ENCODE measurements at regions not wholly inside any gene's neighbourhood (a gene's known extent, or its start where the extent isn't known, plus 50 kb on each side); places are given as distances from the start of the nearest gene placed in this dataset.
"Not testable (repeated sequence)": the region's sequence is repeated elsewhere in the genome, so short reads cannot be mapped to it uniquely, and the experiment has no call there.

DNA sequence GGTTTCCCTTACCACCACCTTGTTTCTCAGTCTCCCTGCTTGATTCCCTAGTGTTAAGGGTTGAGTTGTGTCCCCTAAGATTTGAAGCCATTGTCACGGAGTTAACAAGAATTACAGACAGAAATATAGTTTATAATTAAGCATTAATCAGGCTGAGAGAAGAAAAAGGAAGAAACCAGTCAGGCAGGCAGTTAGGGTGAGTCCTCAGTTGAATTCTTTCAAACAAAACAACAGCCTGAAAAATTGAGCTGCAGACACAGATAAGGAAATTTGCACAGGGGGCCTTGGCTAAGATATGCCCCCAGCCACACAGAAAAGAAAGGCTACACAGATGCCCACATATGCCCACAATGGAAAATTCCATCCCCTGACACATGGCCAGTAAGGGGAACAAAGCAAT is 111.7 kb upstream of the RAI14 start:
- intact Hi-C loops (cut with DNase I): no loop called here
- no peak for DNase-seq

DNA sequence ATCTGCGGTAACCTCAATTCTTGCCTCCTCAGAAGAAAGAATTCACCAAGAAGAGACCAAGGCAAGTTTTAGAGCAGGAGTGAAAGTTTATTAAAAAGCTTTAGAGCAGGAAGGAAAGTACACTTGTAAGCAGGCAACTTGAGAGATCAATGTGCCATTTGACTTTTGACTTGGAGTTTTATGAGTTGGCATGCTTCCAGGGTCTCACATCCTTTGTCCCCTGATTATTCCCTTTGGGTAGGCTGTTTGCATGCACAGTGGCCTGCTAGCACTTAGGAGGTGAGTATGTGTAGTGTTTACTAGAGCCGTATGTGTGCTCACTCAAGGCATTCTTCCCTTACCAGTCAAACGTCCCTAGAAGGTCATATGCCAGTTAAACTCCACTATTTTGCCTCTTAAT is 111.0 kb upstream of the RAI14 start:
- no peak for DNase-seq
- intact Hi-C loops (cut with DNase I): no loop called here

DNA sequence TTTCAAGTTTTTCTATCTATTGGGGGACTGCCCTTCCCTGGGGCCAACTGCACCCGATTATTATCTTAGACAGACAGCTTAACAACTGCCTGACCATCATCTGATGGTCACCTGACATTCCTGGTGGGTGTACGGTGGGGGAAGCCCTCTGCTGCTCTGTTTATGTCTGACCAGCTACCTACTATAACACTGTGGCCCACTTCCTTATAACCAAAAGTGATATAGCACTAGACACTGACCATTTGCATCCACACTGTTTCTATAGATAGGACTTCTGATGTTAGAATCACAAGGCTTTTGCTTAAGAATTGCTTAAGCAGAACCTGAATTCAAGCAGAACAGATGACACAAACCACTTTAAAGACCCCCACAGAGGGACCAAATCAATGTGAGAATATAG is 110.5 kb upstream of the RAI14 start:
- intact Hi-C loops (cut with DNase I): no loop called here
- no peak for DNase-seq

DNA sequence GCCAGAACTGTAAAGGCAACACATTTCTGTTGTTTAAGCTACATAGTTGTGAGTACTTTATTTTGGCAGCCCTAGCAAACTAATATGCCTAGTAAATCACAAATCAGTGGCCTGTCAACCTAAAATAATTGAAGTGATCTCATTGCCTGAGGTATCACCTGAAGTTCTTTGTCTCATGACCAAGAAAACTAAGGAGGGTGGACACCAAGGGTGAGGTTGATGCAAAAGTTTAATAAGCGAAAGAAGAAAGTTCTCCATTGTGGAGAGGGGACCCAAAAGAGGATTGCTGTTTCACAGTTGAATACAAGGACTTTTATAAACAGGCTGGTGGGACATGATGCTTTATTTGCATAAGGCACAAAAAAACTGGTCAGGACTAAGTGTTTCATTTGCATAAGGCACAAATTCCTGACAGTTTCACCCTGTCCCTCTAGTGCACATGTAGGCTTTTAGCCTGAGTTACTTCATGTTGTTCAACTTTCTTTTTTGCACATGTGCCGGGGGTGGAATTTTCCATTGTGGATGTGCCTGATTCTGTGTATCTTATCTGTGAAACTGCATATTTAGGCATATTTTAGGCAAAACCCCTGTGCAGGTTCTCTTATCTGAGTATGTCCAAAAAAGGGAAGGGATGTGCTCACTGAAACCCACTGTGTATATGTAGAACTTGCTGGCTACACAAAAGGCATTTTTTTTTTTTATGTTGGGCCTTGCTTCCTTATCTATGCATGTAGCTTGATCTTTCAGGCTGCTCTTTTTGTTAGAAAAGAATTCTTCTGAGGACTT is 108.6 kb upstream of the RAI14 start:
- no peak for DNase-seq
- intact Hi-C loops (cut with DNase I): no loop called here

DNA sequence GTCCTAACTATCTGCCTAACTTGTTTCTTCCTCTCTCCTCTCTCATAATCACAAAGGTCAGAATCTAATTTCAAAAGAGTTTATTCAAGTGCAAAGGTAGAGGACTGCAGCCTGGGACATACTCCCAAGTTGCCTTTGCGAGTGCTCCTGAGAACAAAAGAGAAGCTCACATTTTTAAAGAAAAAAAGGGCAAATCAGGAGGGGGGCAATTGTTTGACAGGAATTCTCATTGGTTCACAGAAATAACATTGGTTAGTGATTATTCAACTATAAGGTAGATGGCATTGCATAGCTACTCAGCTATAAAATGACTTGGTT is 108.1 kb upstream of the RAI14 start:
- no peak for DNase-seq
- intact Hi-C loops (cut with DNase I): no loop called here

DNA sequence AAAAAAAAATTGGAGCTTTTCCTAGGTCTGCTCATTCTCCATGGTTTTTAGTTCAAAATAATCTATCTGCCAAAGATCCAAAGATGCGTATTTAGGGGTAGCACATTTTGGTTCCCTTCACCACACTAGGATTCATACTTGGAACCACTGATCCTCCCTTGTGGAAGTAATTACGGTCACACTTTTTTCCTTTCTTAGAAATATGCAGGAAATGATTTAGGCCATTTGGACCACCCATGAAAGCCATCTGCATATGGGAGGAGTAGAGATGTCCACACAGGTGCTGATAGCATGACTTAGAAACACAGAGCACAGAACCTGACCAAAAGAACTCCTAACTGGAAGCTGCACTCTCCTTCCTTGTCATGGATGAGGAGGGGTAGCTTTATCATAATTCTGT is 105.9 kb upstream of the RAI14 start:
- DNase-seq: no peak
- intact Hi-C loops (cut with DNase I): no loop called here

DNA sequence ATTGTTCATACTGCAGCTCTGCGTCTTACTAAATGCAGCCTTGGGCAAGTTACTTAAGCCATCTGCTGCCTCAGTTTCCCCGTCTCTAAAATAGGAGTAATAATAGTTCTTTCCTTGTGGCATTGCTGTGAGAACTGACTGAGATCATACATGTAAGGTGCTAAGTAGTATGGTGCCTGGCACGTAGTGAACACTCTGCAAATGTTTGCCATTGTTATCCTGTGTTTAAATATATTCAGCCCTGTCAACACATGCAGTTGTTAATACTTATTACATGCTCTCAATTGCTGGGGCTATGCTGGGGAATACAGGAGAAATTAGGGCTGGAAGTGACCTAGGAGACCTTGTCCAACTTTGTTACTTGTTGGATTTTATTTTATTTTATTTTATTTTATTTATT is 105.2 kb upstream of the RAI14 start:
- no peak for DNase-seq
- intact Hi-C loops (cut with DNase I): no loop called here

DNA sequence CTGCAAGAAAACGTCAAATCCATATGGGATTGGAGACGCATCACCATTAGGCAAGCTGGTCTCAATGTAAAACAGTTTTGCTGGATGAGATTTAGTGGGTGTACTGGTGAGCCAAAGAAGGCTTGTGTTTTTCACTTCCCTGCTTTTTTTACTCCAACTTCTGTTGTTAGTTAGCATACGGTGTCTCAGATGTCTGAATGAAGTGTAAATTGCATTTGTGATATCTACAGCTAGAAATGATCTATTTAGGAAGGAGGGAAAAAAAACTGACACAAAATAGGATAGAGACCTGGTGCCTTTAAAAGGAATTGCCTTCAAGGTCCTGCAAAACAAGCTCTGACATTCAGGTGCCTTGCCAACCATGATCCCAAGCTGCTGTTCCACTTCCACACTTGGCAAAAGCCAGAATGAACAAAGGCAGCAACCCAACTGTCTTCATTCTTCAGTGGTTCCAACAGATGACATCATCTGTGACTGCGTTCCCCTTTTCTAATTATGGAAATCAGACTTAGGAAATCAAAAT is 104.2 kb upstream of the RAI14 start:
- DNase-seq: peak in 1 of 10 donors; percentile 6

DNA sequence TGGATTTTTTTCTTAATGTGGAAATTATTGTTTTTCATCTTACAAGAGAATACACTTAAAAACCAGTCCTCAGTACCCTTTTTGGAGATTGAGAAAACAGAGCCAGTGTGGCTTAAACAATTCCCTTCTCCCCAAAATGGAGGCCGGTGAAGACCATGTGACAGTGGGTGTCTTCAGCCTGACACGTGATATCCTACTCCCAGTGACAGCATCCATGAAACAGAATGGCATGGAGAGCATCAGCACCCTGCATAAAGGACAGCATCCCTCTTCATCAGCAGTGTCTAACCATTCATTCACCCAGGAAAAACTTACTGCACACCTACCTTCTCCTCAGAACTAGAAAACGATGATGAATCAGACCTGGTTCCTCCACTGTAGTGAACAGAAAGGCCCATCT is 103.4 kb upstream of the RAI14 start:
- intact Hi-C loops (cut with DNase I): no loop called here
- DNase-seq: no peak

More for the DNA sequence above, 104.2 kb upstream of the RAI14 start:
- intact Hi-C loops (cut with DNase I): no loop called here

DNA sequence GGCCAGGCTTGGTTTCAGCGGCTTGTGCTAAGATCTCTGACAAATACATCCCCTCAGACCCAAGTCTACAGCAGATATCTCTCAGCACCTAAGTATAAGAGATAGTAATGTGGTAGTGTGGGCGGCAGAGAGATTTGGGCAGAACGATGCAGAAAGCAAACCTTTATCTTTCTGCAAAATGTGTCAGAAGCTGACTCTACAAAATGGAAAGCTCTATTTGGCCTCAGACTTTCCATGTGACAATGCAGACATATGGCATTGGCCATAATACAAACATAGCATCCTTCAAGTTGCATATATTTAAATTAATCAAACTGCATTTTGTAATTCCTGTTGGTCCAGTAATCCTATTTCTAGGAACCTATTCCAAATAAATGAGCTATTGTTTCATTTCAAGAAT is 102.5 kb upstream of the RAI14 start:
- DNase-seq: no peak
- intact Hi-C loops (cut with DNase I): no loop called here

DNA sequence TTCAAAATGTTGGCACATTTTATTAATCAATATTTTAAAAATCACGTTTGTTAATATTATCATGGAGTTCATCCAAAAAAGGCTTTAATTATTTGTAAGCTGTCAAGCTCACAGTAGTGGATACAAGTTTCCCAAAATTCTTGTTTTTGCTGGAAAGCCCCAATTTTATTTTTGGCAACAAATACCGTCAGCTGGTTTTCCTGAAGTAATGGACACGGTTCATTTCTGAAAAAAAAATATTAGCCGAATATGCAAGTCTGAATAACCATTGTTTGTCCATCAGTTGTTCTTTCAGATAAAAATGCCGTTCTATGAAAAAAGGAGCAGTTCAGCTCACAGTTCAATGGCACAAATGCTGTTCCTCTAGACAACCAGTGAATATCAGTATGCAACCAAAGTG is 101.5 kb upstream of the RAI14 start:
- DNase-seq: no peak
- intact Hi-C loops (cut with DNase I): no loop called here

DNA sequence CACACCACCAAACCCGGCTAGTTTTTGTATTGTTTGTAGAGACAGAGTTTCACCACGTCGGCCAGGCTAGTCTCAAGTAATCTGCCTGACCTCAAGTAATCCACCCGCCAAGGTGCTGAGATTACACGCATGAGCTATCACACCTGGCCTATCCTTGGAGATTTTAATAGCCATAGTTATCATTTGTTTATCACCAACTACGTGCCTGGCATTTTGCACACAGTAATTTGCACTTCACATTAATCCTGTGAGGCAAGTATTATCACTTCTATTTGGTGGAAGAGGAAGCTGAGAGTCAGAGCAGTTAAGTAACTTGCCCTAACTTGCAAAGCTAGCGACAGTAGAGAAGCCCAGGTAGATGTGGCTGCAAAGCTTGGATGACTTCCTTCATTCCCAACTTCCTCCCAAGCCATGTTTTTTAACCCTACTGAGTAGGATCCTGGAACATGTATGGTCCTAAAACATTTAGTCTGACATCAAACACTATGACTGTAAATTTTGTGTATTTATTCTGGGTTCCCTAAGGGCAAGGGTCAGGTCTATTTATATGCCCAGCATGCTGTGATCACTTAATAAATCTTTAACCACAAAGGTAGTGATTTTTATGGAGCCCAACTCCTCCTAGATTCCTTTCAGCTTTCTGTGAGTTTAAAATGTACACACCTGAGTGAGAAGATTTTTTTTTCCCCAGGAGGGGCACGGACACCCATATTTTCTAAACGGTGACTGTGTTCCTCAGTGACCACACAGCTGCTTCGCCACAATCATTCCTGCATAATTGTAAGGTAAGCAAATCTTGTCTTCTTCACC is 100.2 kb upstream of the RAI14 start:
- DNase-seq: no peak
- intact Hi-C loops (cut with DNase I): no loop called here

DNA sequence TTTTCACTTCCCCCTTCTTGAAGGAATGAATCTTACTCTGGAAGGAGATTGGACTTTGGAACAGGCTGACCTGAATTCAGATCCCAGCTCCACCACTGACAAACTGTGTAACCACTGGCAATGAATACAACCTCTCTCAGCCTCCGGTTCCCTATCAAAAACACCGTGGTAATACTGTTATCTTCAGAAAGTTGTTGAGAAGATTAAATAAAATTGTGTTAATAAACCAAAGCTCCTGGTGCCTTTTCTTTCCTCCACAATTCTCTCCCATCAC is 99.7 kb upstream of the RAI14 start:
- DNase-seq: no peak
- intact Hi-C loops (cut with DNase I): no loop called here

DNA sequence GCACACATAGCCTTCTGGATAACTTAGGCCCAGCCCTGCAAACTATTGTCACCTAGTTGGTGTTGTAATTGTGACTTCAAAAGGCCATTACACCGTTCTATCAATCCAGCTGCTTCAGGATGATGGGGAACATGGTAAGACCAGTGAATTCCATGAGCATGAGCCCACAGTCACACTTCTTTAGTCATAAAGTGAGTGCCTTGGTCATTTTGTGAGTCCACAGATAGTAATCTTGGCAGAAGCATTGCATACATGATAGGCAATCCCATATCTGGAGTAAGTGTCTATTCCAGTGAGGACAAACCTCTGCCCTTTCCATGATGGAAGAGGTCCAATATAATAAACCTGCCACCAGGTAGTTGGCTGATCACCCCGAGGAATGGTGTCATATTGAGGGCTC is 94.5 kb upstream of the RAI14 start:
- DNase-seq; intact Hi-C loops (cut with DNase I): not testable (repeated sequence)

DNA sequence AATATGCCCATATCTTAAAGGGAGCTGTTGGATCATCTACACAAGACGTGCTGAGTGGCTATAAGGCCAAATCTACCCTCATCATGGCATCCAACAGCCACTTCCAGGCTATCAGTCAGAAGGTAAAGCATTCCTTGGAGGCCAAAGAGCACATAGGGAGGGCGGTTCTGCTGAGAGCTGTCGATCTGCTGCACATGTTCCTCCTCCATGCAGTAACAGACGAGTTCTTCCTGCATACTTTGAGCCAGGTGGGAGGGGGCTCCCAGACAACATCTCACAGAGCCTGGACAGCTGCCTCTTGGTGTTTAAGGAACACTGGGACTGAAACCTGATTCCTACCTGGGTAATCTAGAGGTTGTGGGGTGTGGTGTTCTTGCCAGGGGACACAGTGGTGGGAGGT is 93.3 kb upstream of the RAI14 start:
- no peak for DNase-seq

DNA sequence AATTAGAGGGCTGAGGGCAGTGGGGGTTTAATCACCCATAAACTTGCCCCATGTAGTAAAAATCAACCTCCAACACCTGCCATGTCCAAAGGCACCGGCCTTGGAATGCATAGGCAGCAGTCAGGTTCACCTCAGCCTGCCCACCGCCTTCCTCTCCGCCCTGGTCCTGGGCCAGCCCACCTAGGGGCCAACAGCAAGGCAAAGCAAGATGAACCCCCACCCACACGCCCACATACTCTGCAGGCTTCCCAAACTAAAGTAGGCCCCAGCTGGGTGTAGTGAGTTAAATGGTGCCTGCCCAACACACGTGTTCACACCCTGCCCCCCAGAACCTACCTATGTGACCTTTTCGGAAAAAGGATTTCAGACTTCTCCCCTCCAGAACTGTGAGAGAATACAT is 92.9 kb upstream of the RAI14 start:
- intact Hi-C loops (cut with DNase I): no loop called here
- no peak for DNase-seq

More for the DNA sequence above, 93.3 kb upstream of the RAI14 start:
- intact Hi-C loops (cut with DNase I): no loop called here

DNA sequence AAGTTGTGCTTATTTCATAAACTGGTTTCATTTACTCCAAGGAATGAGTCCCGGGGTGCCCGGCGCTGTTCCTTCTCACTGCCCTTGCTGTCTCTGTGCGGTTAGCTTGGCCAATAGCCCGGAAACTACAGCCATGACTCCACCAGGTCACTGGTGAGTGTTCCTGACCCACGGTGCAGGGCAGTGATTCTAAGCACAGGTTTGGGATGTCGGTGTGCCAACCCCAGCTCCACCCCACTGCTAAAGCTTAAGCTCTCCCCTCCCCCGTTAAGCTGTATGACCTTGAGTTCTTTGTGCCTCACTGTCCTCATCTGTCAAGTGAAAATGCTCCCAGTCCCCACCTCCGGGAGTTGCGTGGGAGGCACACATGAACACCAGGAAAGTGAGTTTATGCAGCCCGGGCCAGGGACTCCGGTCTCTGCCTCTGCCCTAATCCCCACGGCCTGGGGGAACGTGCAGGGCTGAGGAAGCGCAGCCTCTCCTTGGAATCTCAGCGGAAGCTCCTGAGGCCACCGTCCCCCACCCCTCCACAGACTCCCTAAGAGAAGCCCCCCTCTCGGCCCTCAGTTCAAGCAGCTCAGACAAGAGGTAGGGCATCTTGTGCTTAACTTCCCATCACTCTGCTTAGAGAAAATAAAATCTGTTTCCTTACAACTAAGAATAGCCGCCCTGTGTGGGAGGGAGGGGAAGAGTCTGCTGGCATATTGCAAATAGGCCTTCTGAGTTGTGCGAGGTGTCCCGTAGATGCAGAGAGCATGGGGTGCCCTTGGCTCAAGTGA is 92.0 kb upstream of the RAI14 start:
- DNase-seq: no peak
- intact Hi-C loops (cut with DNase I): no loop called here

DNA sequence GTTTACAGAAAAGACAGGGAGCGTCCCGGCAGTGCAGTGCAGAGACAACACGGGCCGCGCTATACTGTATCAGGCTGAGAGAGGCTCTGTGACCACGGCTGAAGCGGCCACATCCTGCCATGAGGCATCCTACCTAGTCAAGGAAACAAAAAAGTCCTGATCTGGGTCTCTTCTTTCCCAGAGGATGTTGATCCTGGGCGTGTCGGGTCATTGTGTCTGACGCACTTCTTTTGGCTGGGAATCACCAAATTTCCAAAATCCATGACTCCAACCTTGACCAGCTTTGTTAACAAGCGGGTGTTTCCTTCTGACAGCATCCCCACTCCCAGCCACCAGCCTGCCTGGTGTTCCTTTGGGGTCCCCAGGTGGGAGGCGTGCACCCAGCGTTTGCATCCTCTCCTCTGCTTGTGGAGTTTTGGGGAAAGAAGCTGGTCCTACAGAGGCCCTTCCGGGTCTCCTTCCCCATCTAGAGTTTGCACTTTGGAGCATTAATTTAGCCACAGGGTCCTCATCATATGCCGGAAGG is 91.4 kb upstream of the RAI14 start:
- no peak for DNase-seq
- intact Hi-C loops (cut with DNase I): no loop called here

DNA sequence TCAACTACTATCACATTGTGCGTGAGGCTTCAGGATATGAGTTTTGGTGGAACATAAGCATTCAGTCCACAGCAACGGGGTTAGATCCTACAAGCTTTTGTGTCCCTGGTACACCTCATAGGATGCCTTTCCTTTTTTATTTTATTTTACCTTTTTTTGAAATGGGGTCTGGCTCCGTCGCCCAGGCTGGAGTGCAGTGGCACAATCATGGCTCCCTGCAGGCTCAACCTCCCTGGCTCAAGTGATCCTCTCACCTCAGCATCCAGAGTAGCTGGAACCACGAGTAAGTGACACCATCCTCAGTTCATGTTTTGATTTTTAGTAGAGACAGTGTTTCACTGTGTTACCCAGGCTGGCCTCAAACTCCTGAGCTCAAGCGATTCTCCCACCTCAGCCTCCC is 86.0 kb upstream of the RAI14 start:
- intact Hi-C loops (cut with DNase I): no loop called here
- DNase-seq: no peak

DNA sequence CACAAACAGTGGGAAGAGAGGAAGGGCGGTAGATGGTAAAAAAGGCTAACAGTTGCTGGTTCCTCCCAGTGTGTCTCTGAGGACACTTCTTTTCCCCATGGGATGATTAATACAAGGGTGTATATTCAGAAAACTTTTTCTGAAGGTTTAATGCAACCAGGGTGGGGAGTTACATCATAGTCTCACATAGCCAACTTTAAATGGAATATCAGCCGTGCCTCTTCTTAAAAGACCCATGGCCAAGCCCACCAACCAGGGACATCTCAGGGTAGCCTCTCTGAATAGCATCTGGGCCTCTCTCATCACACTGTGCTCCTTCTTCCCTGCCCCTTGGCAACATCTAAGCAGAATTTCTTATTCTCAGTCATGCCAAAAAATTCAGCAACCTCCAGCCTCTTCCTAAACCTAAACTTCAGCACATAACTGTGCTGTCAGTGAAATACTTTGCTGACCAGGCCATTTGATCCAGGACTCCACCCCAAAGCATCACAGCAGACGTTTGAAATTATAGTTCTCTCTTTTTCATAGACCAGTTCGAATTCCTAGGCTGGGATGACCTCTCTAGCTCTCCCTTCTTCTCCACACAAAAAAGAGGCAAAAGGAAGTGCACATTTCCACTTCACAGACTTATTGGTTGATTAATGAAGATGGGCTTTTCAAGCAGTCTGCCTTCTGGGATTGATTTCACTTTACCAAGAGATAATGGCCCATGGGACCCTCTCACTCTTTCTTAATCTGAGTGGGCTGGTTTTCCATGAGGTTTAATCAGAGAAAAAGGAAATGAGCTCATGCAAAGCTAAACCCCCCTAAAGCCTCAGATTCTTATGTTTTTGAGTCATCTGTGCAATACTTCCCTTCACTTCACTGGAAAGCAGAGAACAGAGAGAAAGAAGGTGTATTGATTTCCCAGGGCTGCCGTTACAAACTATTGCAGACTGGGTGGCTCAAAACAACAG is 85.1 kb upstream of the RAI14 start:
- intact Hi-C loops (cut with DNase I): no loop called here
- DNase-seq: no peak

All from posterior cingulate gyrus (tissue), 11 donors.